GM08714 (cell line): ENCODE measurements at regions not wholly inside any gene's neighbourhood (a gene's known extent, or its start where the extent isn't known, plus 50 kb on each side); places are given as distances from the start of the nearest gene placed in this dataset.

Source experiments
- H3K4me3 ChIP-seq: fragments of 200-500 bp; sonication (Bioruptor generic); 2 replicates; pipeline ENCODE4 v1.5.1; 2014; ENCODE audit warnings: mild to moderate bottlenecking, low read length, inconsistent platforms
- ZNF274 ChIP-seq: IDR thresholded peaks from 2 replicates; pipeline ENCODE4 v1.6.1; 2012; ENCODE audit warnings: mild to moderate bottlenecking, low read depth, low read length

- no peak overlapping the region for H3K4me3 ChIP-seq
- TF ChIP-seq ZNF274, result no peak
Observed at GRCh38 chr17:77491921-77492445, 351.2 kb downstream of the SEC14L1 start.

GRCh38 chr17:77492446-77493237, 351.9 kb downstream of the SEC14L1 start:
- H3K4me3 ChIP-seq, result no peak overlapping the region

GRCh38 chr17:77493238-77493820, 352.6 kb downstream of the SEC14L1 start:
- H3K4me3 ChIP-seq, result no peak overlapping the region
- TF ChIP-seq ZNF274, result no peak

More at GRCh38 chr17:77492446-77493237, 351.9 kb downstream of the SEC14L1 start:
- no peak for TF ChIP-seq ZNF274

GRCh38 chr17:77493901-77494663, 353.3 kb downstream of the SEC14L1 start:
- no peak for TF ChIP-seq ZNF274
- no peak overlapping the region for H3K4me3 ChIP-seq

GRCh38 chr17:77494664-77495435, 354.1 kb downstream of the SEC14L1 start:
- TF ChIP-seq ZNF274, result no peak

GRCh38 chr17:77495575-77495974, 354.8 kb downstream of the SEC14L1 start:
- TF ChIP-seq ZNF274, result no peak
- H3K4me3 ChIP-seq, result no peak overlapping the region

More at GRCh38 chr17:77494664-77495435, 354.1 kb downstream of the SEC14L1 start:
- no peak overlapping the region for H3K4me3 ChIP-seq

- H3K4me3 ChIP-seq, result no peak overlapping the region
- TF ChIP-seq ZNF274, result no peak
Observed at GRCh38 chr17:77496401-77496801, 355.6 kb downstream of the SEC14L1 start.

GRCh38 chr17:77496831-77497577, 356.2 kb downstream of the SEC14L1 start:
- no peak for TF ChIP-seq ZNF274
- no peak overlapping the region for H3K4me3 ChIP-seq

- no peak for TF ChIP-seq ZNF274
- H3K4me3 ChIP-seq, result no peak overlapping the region
Observed at GRCh38 chr17:77497578-77497934, 356.8 kb downstream of the SEC14L1 start.

- H3K4me3 ChIP-seq, result no peak overlapping the region
- TF ChIP-seq ZNF274, result no peak
Observed at GRCh38 chr17:77498091-77498741, 357.4 kb downstream of the SEC14L1 start.

- no peak overlapping the region for H3K4me3 ChIP-seq
- TF ChIP-seq ZNF274, result no peak
Observed at GRCh38 chr17:77498791-77499698, 358.3 kb downstream of the SEC14L1 start.
